Keratinocyte (primary cell): ENCODE measurements at regions not wholly inside any gene's neighbourhood (a gene's known extent, or its start where the extent isn't known, plus 50 kb on each side); places are given as distances from the start of the nearest gene placed in this dataset.

Experiments
- DNase-seq: peaks from one replicate; pipeline ENCODE4 v3.0.0-alpha.2; 2011; ENCODE audit warnings: low read depth, missing footprints, low spot score
- FAIRE-seq: peaks from 2 replicates; lab custom pipeline; 2011; peaks lifted over from hg19 to GRCh38; lab: Jason Lieb, UNC
- H2AFZ ChIP-seq: 2 replicates; pipeline ENCODE4 v1.6.0; 2012; ENCODE audit warnings: low read length, control low read depth, inconsistent platforms; ENCODE audit not compliant: control insufficient read depth
- H3K27ac ChIP-seq: 2 replicates; pipeline ENCODE4 v1.5.1; 2011; ENCODE audit warnings: low read length; ENCODE audit not compliant: control insufficient read depth, insufficient read depth
- H3K27me3 ChIP-seq: 3 replicates; pipeline ENCODE4 v1.6.0; 2011; ENCODE audit warnings: low read length; ENCODE audit not compliant: control insufficient read depth, insufficient read depth; ENCODE audit errors: extremely low read depth
- H3K36me3 ChIP-seq, 2 experiments: 2 replicates in 1 of 2; 3 replicates in 1 of 2; pipeline ENCODE4 v1.5.1; 2011; ENCODE audit warnings: low read length in 2 of 2, mild to moderate bottlenecking in 1 of 2; ENCODE audit not compliant: control insufficient read depth in 2 of 2, insufficient read depth in 2 of 2; ENCODE audit errors: extremely low read depth in 1 of 2
- H3K4me1 ChIP-seq: 3 replicates; pipeline ENCODE4 v1.5.1; 2011; ENCODE audit warnings: low read length; ENCODE audit not compliant: control insufficient read depth, insufficient read depth; ENCODE audit errors: extremely low read depth
- H3K4me2 ChIP-seq: 3 replicates; pipeline ENCODE4 v1.6.0; 2011; ENCODE audit warnings: low read depth, low read length; ENCODE audit not compliant: control insufficient read depth, insufficient read depth; ENCODE audit errors: extremely low read depth
- H3K4me3 ChIP-seq, 3 experiments: fragments of 200-600 bp in 1 of 3; sonication (generic) in 1 of 3; 2 replicates in 2 of 3; 3 replicates in 1 of 3; pipeline ENCODE4 v1.5.1; 2011 to 2016; ENCODE audit warnings: low read length in 3 of 3, mild to moderate bottlenecking in 3 of 3, control low read depth in 2 of 3, inconsistent platforms in 1 of 3, low read depth in 1 of 3, mixed read lengths in 1 of 3, mixed run types in 1 of 3, moderate library complexity in 1 of 3; ENCODE audit not compliant: control insufficient read depth in 2 of 3, insufficient read depth in 2 of 3; ENCODE audit errors: extremely low read depth in 1 of 3
- H3K79me2 ChIP-seq: 2 replicates; pipeline ENCODE4 v1.6.0; 2012; ENCODE audit warnings: low read length; ENCODE audit not compliant: control insufficient read depth, insufficient read depth
- H3K9ac ChIP-seq: 3 replicates; pipeline ENCODE4 v1.6.0; 2011; ENCODE audit warnings: low read length; ENCODE audit not compliant: control insufficient read depth, insufficient read depth; ENCODE audit errors: extremely low read depth
- H3K9me1 ChIP-seq: 3 replicates; pipeline ENCODE4 v1.6.0; 2011; ENCODE audit warnings: low read length; ENCODE audit not compliant: control insufficient read depth, insufficient read depth; ENCODE audit errors: extremely low read depth
- H3K9me3 ChIP-seq: 2 replicates; pipeline ENCODE4 v1.5.1; 2012; ENCODE audit warnings: low read depth, low read length; ENCODE audit not compliant: control insufficient read depth
- H4K20me1 ChIP-seq: 3 replicates; pipeline ENCODE4 v1.6.0; 2011; ENCODE audit warnings: low read length; ENCODE audit not compliant: control insufficient read depth, insufficient read depth; ENCODE audit errors: extremely low read depth
- EZH2 ChIP-seq: IDR thresholded peaks from one replicate; pipeline ENCODE4 v1.6.1; 2012; ENCODE audit warnings: inconsistent platforms, mild to moderate bottlenecking, low read length, moderate library complexity
- dilution Hi-C: fragments of 300-500 bp; cut with MboI; formaldehyde crosslinking; loops from one replicate; pipeline ENCODE4 v1.7.0; 2020; ENCODE audit warnings: low sequenced_read_pairs; ENCODE audit not compliant: extremely low pct_ligation_motif_present
- TF ChIP-seq, protein P1 (sequence below), 3 experiments: IDR thresholded peaks in 1 of 3; conservative IDR thresholded peaks in 1 of 3; optimal IDR thresholded peaks in 1 of 3; 2 replicates in 2 of 3; 3 replicates in 1 of 3; pipeline versions ENCODE3 to v1.5.1; 2011; ENCODE audit warnings: low read length in 3 of 3, mild to moderate bottlenecking in 3 of 3, moderate library complexity in 2 of 3, control low read depth in 1 of 3, inconsistent platforms in 1 of 3; ENCODE audit not compliant: insufficient read depth in 2 of 3; ENCODE audit errors: extremely low read depth in 1 of 3

GRCh38 chr18:53795610-53796009 lies 428.9 kb downstream of the MBD2 start:
- H2AFZ ChIP-seq, result no peak overlapping the region
- H3K27ac ChIP-seq, result peak overlapping the region; percentile 2
- peaks cover 12% of the 10 kb centered on the region for H3K4me1 ChIP-seq
- H3K79me2 ChIP-seq, result no peaks in the 10 kb centered on the region
- no peaks in the 10 kb centered on the region for H4K20me1 ChIP-seq
- no peak overlapping the region for H3K4me3 ChIP-seq
- H3K9me1 ChIP-seq, result no peaks in the 10 kb centered on the region
- H3K36me3 ChIP-seq, result no peaks in the 10 kb centered on the region
- no peaks in the 10 kb centered on the region for H3K9me3 ChIP-seq
- H3K4me2 ChIP-seq, result no peak overlapping the region
- DNase-seq, result no peak
- H3K9ac ChIP-seq, result no peak overlapping the region
- TF ChIP-seq, protein P1, sequence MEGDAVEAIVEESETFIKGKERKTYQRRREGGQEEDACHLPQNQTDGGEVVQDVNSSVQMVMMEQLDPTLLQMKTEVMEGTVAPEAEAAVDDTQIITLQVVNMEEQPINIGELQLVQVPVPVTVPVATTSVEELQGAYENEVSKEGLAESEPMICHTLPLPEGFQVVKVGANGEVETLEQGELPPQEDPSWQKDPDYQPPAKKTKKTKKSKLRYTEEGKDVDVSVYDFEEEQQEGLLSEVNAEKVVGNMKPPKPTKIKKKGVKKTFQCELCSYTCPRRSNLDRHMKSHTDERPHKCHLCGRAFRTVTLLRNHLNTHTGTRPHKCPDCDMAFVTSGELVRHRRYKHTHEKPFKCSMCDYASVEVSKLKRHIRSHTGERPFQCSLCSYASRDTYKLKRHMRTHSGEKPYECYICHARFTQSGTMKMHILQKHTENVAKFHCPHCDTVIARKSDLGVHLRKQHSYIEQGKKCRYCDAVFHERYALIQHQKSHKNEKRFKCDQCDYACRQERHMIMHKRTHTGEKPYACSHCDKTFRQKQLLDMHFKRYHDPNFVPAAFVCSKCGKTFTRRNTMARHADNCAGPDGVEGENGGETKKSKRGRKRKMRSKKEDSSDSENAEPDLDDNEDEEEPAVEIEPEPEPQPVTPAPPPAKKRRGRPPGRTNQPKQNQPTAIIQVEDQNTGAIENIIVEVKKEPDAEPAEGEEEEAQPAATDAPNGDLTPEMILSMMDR (optimal IDR thresholded peaks at IDR 0.05 in 1 of 3, IDR thresholded peaks at IDR 0.05 in 1 of 3, conservative IDR thresholded peaks at IDR 0.05 in 1 of 3; ENCODE audit: extremely low read depth in 1 of 3, insufficient read depth in 2 of 3, low read length in 3 of 3), result no peak
- no peak for TF ChIP-seq EZH2
- dilution Hi-C loops, result no loop called here
- no peak for FAIRE-seq
- H3K27me3 ChIP-seq, result no peaks in the 10 kb centered on the region

DNA sequence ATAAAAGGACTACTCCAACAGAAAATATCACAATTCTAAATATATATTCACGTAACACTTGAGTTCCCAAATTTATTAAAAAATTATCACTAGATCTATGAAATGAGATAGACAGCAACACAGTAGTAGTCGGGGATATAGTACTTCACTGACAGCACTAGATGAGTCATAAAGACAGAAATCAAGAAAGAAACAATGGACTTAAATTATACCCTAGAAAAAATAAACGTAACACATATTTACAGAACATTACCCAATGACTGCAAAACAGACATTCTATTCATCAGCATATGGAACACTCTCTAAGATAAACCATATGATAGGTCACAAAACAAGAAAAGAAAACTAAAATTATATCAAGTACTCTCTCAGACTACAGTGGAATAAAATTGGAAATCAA lies 429.4 kb downstream of the MBD2 start:
- Histone ChIP-seq H3K27ac (no peak overlapping the region), H3K27me3 (no peaks in the 10 kb centered on the region), H3K9me3 (no peaks in the 10 kb centered on the region), H3K4me2 (no peak overlapping the region), H2AFZ (no peak overlapping the region), H3K4me1 (peaks cover 12% of the 10 kb centered on the region), H3K4me3 (no peak overlapping the region), H3K79me2 (no peaks in the 10 kb centered on the region), H3K36me3 (no peaks in the 10 kb centered on the region), H4K20me1 (no peaks in the 10 kb centered on the region), H3K9me1 (no peaks in the 10 kb centered on the region), H3K9ac (no peak overlapping the region)
- no peak for FAIRE-seq
- TF ChIP-seq, protein P1 (optimal IDR thresholded peaks at IDR 0.05 in 1 of 3, IDR thresholded peaks at IDR 0.05 in 1 of 3, conservative IDR thresholded peaks at IDR 0.05 in 1 of 3; ENCODE audit: extremely low read depth in 1 of 3, insufficient read depth in 2 of 3, low read length in 3 of 3), result no peak
- TF ChIP-seq EZH2, result no peak
- dilution Hi-C loops, result no loop called here
- DNase-seq, result no peak
